ENCODE measurements at regions not wholly inside any gene's neighbourhood (a gene's known extent, or its start where the extent isn't known, plus 50 kb on each side); places are given as distances from the start of the nearest gene placed in this dataset.

GRCh38 chr13:57075588-57075987, 65.1 kb upstream of the PRR20A start:
- DNase-seq (ENCODE audit: low spot score) = no peak

- no peak for DNase-seq (ENCODE audit: low spot score)
Measured at GRCh38 chr13:57087006-57087405, 53.7 kb upstream of the PRR20A start.
